Astrocyte of the spinal cord (primary cell): ENCODE measurements at regions not wholly inside any gene's neighbourhood (a gene's known extent, or its start where the extent isn't known, plus 50 kb on each side); places are given as distances from the start of the nearest gene placed in this dataset.

ENCODE experiments used
- DNase-seq: peaks from one replicate; pipeline ENCODE4 v3.0.0; 2011; ENCODE audit warnings: low read depth, low spot score
- H3K4me3 ChIP-seq: 2 replicates; pipeline ENCODE4 v1.5.1; 2011; ENCODE audit warnings: low read depth, mild to moderate bottlenecking, low read length, moderate library complexity
- in situ Hi-C: cut with HindIII; loops from 2 replicates; pipeline ENCODE4 v1.10.0; 2017; ENCODE audit warnings: low sequenced_read_pairs
- TF ChIP-seq, protein P1 (sequence below): IDR thresholded peaks from 2 replicates; pipeline ENCODE4 v1.5.1; 2012; ENCODE audit warnings: low read depth, mild to moderate bottlenecking, low read length, inconsistent platforms

- no peak for DNase-seq
- in situ Hi-C loops = no loop called here
- TF ChIP-seq, protein P1, sequence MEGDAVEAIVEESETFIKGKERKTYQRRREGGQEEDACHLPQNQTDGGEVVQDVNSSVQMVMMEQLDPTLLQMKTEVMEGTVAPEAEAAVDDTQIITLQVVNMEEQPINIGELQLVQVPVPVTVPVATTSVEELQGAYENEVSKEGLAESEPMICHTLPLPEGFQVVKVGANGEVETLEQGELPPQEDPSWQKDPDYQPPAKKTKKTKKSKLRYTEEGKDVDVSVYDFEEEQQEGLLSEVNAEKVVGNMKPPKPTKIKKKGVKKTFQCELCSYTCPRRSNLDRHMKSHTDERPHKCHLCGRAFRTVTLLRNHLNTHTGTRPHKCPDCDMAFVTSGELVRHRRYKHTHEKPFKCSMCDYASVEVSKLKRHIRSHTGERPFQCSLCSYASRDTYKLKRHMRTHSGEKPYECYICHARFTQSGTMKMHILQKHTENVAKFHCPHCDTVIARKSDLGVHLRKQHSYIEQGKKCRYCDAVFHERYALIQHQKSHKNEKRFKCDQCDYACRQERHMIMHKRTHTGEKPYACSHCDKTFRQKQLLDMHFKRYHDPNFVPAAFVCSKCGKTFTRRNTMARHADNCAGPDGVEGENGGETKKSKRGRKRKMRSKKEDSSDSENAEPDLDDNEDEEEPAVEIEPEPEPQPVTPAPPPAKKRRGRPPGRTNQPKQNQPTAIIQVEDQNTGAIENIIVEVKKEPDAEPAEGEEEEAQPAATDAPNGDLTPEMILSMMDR = no peak
- no peak overlapping the region for H3K4me3 ChIP-seq
These were observed 110.9 kb upstream of the CYYR1 start for GRCh38 chr21:26683996-26684395.

- in situ Hi-C loops = no loop called here
- TF ChIP-seq, protein P1 = no peak
- no peak overlapping the region for H3K4me3 ChIP-seq
- DNase-seq = no peak
These were observed 106.2 kb upstream of the CYYR1 start for GRCh38 chr21:26679284-26679683.

DNA sequence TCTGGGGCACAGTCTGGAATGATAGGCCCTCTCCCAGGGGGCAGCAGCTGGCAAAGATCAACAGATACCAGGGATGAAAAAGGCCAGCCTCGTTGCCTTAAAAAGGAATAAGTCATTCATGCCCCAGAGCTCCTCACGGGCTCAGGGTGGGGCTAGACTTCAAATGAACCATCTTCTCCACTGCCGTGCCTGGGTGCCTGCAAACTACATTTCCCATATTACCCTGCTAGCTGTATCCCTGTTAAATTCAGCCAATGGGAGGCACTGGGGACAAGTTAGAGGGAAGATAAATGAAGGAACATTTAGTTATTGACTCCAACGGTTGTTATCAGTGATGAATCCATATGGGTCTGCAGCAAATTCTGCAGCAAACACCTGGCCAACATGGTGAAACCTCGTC, 101.2 kb upstream of the CYYR1 start:
- H3K4me3 ChIP-seq = no peak overlapping the region
- TF ChIP-seq, protein P1 = no peak
- in situ Hi-C loops = no loop called here
- DNase-seq = no peak

DNA sequence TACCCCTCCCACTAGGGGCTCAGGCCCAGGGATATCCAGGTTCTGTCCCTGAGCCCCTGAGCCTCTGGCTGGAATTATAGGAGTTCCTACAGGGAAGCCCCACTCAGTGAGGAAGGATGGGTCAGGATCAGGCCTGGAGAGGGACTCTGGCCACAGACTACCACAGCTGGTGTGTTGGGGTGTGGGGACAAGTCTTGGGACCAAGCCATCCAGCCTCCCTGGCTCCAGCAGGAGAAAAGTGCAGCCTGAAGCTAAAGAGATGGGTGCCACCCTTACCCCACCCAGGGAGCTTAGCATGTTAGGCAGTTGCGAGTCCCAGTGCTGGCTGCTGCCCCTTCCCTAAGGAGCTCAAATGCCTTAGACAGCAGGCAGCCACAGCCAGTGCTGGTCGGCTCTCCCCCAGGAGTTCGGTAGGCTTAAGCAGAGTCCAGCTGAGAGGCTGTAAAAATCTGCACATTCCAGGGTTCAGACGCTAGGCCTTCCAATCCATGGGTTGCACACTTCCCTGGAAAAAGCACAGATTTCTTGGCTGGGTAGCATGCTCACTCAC, 96.2 kb upstream of the CYYR1 start:
- H3K4me3 ChIP-seq = no peak overlapping the region
- in situ Hi-C loops = no loop called here
- DNase-seq = no peak
- TF ChIP-seq, protein P1 = no peak

- TF ChIP-seq, protein P1 = no peak
- no peak for DNase-seq
- no peak overlapping the region for H3K4me3 ChIP-seq
- in situ Hi-C loops = no loop called here
These were observed 86.7 kb upstream of the CYYR1 start for GRCh38 chr21:26659757-26660156.

DNA sequence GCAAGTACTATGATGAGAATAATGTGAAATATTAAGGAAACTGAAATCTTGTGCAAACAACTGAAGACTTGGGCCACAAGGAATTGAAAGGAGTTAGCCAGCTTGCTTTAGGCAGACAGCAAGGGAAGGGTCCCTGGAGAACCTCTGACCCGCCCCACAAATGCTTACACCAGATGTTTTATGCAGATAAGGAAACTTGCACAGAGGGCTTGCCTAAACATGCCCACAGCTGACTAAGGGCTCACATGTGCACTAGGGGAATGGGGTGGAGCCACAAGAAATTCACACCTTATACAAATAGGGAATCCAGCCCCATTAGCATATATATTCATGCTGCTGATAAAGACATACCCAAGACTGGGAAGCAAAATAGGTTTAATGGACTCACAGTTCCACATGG, 86.1 kb upstream of the CYYR1 start:
- no peak for DNase-seq
- TF ChIP-seq, protein P1 = no peak
- H3K4me3 ChIP-seq = no peak overlapping the region
- in situ Hi-C loops = no loop called here

DNA sequence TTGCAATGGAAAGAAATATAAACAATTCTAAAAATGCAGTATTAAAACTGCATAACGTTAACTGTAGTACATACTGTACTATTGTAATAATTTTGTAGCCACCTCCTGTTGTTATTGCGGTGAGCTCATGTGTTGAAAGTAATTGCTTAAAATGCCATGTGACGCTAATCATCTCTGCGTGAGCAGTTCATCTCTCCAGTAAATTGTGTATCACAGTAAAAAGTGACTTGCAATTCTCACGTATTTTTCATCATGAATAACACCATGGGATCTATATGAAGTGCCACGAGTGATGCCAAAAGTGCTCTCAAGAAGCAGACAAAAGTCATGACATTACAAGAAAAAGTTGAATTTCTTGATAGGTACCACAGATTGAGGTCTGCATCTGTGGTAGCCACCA, 82.4 kb upstream of the CYYR1 start:
- TF ChIP-seq, protein P1 = no peak
- no peak for DNase-seq
- in situ Hi-C loops = no loop called here
- no peak overlapping the region for H3K4me3 ChIP-seq
